RWPE1 (cell line): ENCODE measurements at regions not wholly inside any gene's neighbourhood (a gene's known extent, or its start where the extent isn't known, plus 50 kb on each side); places are given as distances from the start of the nearest gene placed in this dataset.

Source experiments
- CTCF ChIA-PET: fragments of 350-600 bp; sonication (Branson Sonifier 250); formaldehyde crosslinking; extraction: SDS; loops from one replicate; lab custom pipeline; 2021; lab: Yijun Ruan, JAX
- POLR2A ChIA-PET: fragments of 400-600 bp; formaldehyde crosslinking; extraction: SDS; loops from one replicate; lab custom pipeline; 2020; ENCODE audit warnings: antibody characterized with exemption; ENCODE audit not compliant: low non-redundant PET; lab: Yijun Ruan, JAX
- DNase-seq: peaks from one replicate; pipeline ENCODE4 v3.0.0; 2012; ENCODE audit warnings: low spot score
- H3K27ac ChIP-seq: fragments of 450-650 bp; 2 replicates; pipeline ENCODE4 v1.5.1; 2017
- CTCF ChIP-seq: fragments of 450-650 bp; conservative IDR thresholded peaks from 2 replicates; pipeline ENCODE4 v1.5.1; 2017; ENCODE audit warnings: low read depth, mild to moderate bottlenecking

DNA sequence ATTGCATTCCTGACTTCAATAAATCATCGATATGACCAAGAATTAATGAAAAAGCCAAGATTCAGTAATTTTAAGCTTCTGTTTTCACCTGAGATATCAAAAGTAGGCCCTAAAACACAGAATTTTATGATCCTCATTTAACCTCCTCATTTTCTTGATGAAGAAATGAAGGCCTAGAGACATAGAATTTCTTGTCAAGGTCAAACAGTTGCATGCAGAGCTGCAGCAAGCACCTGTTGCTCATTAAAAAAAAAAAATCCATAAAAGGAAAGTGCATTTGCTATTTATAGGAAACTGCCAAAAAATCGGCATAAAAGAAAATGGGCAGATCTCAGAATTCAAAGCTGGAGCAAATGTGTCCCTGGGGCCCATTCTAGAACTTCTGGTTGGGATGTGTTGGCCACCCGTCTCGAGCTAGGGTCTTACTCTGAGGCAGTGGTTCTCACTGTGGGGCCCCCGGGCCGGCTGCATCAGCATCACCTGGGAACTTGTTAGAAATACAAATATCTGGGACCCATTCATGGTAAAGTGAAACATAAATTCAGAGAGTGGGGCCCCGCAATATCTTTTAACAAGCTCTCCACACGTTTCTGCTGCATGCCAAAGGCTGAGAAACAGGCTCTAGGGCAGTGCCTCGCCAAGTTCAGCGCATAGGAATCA, 224.7 kb upstream of the UBL3 start:
- no peak for DNase-seq
- TF ChIP-seq CTCF, result no peak
- no peak overlapping the region for H3K27ac ChIP-seq
- CTCF ChIA-PET, result interaction anchor here (0.7 kb wide), 1 partner anchor 42 kb away, joined by 3 read pairs; no protein-coding TSS in a partner anchor
- POLR2A ChIA-PET, result no interaction called here

DNA sequence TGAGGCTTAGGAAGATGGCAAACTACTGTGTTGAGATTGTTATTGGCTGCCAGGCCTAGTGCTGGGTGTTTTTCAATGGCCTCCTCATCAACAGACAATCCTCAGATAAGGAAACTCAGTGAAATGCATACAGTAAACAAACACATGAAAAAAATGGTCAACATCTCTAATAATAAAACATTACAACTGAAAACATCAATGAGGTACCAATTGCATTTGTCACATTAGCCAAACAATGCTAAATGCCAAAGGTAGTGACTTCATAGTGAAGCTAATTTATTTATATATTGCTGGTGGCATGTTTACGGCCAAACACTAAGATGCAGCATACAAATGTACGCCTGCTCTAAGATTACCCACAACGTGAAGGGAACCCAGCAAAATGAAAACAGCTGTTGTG, 224.0 kb upstream of the UBL3 start:
- POLR2A ChIA-PET, result no interaction called here
- H3K27ac ChIP-seq, result no peak overlapping the region
- no peak for TF ChIP-seq CTCF
- DNase-seq, result no peak
- CTCF ChIA-PET, result interaction anchor here (0.7 kb wide), 1 partner anchor 41 kb away, joined by 3 read pairs; no protein-coding TSS in a partner anchor

DNA sequence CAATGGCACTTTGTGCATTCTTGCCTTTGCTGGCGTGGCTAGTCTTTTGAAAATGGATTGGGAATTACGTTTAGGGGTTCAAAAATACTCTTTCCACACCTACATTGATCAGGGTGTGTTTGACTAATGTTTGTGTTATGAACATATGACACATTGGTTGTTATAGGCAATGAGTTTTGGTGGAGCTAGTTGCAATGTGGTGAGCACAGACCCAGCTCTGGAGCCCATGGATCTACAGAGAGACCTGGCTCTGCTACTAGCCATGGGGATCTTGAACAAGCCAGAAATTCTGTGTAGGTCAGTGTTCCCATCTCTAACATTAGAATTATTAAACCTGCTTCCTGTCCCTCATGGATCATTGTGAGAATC, 222.4 kb upstream of the UBL3 start:
- no peak for DNase-seq
- H3K27ac ChIP-seq, result no peak overlapping the region
- ChIA-PET POLR2A (no interaction called here), CTCF (interaction anchor here (0.7 kb wide), 1 partner anchor 51 kb away, joined by 3 read pairs; no protein-coding TSS in a partner anchor)
- TF ChIP-seq CTCF, result no peak

DNA sequence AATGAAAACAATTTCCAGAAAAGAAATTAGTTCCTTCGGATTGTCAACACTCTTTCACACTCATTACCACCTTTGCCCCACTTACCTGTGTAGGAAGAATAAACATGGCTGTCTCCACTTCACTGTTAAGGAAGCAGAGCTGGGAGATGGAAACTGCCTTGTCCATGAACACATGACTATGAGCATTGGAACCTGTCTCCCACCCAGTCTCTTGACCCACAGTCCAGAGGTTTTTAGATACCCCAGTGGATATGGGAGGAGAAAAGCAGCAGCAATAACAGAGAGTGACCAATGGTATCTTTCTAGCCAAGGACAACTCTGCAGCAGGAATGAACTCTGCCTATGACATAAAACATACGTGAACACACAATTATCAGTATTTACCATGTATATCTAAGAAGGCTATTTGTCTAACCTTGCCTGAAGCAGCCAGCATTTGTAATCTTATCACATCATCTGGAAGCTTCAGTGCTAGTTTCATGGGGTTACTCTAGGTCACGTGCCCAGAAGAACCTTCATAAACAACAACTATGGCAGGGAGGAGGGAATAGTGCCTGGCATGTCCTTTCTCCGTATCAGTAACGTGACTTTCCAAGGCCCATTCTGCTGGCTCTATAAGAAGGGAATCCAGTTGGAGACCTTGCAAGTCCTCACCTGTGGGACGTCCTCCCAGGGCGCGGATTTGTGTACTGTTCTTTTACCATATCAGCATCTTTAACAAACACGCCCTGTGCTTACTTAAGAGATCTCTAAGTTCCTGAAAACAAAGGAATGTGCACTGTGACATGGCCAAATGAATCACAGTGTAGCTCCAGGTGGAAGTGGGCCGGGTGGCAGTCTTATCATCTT, 221.8 kb upstream of the UBL3 start:
- DNase-seq, result no peak
- no peak overlapping the region for H3K27ac ChIP-seq
- ChIA-PET CTCF (interaction anchor here (0.7 kb wide), 2 partner anchors 12 to 50 kb away, joined by 3 read pairs; no protein-coding TSS in a partner anchor), POLR2A (no interaction called here)
- TF ChIP-seq CTCF, result no peak

- ChIA-PET POLR2A (no interaction called here), CTCF (no interaction called here)
- no peak for DNase-seq
- TF ChIP-seq CTCF, result no peak
- no peak overlapping the region for H3K27ac ChIP-seq
Measured at GRCh38 chr13:30065181-30065580, 214.8 kb upstream of the UBL3 start.

GRCh38 chr13:30063892-30064291, 213.5 kb upstream of the UBL3 start:
- no peak for DNase-seq
- CTCF ChIA-PET, result no interaction called here
- POLR2A ChIA-PET, result interaction anchor here (0.7 kb wide), 1 partner anchor 197 kb away, joined by 3 read pairs; no protein-coding TSS in a partner anchor
- no peak overlapping the region for H3K27ac ChIP-seq
- TF ChIP-seq CTCF, result no peak
